ENCODE measurements at regions not wholly inside any gene's neighbourhood (a gene's known extent, or its start where the extent isn't known, plus 50 kb on each side); places are given as distances from the start of the nearest gene placed in this dataset.

DNA sequence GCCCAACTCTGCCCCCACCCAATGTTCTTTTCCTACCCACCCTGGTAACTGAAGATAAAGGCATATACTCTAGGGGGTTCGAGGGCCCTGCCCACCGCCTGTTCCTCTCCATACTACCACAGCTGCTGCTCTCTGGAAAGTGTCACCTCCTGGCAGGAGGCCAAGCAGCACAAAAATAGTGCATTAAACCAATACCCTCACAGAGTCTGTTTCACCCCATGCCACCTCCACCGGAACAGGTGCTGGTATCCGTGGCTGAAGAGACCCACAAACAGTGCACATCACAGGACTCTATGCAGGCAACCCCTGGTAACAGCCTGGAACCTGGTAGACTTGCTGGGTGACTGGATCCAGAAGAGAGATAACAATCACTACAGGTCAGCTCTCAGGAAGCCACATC, 85.1 kb upstream of the CTSO start:
- TF ChIP-seq, protein P1, sequence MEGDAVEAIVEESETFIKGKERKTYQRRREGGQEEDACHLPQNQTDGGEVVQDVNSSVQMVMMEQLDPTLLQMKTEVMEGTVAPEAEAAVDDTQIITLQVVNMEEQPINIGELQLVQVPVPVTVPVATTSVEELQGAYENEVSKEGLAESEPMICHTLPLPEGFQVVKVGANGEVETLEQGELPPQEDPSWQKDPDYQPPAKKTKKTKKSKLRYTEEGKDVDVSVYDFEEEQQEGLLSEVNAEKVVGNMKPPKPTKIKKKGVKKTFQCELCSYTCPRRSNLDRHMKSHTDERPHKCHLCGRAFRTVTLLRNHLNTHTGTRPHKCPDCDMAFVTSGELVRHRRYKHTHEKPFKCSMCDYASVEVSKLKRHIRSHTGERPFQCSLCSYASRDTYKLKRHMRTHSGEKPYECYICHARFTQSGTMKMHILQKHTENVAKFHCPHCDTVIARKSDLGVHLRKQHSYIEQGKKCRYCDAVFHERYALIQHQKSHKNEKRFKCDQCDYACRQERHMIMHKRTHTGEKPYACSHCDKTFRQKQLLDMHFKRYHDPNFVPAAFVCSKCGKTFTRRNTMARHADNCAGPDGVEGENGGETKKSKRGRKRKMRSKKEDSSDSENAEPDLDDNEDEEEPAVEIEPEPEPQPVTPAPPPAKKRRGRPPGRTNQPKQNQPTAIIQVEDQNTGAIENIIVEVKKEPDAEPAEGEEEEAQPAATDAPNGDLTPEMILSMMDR (conservative IDR thresholded peaks at IDR 0.05): no peak
- TF ChIP-seq ZFX (IDR thresholded peaks at IDR 0.05): no peak
